HG03469 (cell line): ENCODE measurements at regions not wholly inside any gene's neighbourhood (a gene's known extent, or its start where the extent isn't known, plus 50 kb on each side); places are given as distances from the start of the nearest gene placed in this dataset.

Experiments used
- ATAC-seq: cut with Tn5 transposase; IDR thresholded peaks from one replicate; pipeline ENCODE4 v1.9.1; 2021; ENCODE audit warnings: mild to moderate bottlenecking, moderate library complexity, moderate number of reproducible peaks; ENCODE audit not compliant: unreplicated experiment

DNA sequence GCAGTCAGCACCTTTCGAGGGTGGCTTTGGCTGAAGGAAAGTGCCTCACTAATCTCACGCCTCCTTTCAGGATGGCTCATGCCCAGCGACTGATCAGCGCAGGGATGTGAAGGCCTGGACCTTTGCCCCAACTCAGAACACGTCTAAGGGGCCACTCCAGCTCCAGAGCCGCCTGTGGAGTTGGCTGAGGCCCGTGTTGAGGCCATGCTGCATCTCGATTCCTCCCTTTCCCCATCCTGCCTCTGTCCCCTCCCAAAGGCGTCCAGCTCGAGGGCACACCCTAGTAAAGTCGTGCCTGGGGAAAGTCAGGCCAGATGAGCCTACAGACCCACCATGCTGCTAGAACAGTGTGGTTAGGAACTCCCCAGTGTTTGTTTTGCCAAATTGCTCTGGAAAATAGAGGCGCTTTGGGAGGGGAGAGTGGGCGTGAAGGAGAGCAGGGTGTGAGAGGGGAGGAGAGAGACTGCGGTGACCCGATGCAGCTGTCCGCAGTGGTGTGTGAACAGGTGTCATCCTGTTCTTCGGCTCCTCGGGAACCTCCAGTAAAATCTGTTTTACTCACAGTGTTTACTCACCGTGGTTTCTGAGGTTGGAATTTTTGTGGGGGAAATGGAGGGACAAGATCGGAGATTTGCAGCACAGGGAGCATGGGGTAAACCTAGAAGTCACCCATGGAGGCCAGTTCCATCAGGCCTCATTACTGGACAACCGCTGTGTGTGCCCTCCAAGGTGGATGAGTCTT, 85.0 kb upstream of the PMEPA1 start:
- ATAC-seq: no peak

DNA sequence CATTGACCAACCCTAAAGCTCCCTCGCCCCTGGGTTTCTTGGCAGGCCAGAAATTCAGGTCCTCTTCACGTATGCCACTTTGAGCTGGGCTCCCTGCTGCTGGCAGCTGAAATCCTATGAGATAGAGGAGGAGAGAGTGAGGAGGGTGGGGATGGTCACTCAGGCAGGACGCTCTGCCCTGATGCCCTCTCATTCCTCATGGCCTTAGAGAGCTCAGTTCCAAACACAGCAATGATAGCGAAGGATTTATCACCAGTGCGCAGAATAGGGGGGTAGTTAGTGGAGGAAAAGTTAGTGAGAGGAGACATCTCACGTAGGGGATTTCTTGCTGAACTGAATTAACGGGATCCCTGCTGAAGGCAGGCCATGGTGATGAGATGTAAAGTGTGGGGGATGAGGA, 84.2 kb upstream of the PMEPA1 start:
- ATAC-seq: no peak

DNA sequence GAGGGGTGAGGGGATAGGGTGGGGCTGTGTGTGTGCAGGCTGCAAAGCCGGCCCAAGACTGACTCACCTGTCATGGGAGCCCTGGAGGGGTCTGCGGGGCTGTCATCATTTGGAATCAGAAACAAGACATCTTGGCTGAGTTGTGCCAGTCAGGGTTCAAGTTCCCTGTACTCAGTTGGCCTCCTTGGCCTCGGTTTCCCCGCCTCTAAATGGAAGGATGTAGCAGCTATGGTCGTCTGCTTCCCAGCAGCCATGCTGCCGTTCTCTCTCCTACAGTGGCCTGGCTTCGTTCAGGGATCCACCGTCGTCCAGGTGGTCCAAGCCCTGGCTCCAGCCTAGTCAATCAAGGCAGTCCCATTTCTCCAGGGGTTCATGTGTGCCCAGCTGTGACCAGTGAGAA, 83.6 kb upstream of the PMEPA1 start:
- ATAC-seq: no peak

DNA sequence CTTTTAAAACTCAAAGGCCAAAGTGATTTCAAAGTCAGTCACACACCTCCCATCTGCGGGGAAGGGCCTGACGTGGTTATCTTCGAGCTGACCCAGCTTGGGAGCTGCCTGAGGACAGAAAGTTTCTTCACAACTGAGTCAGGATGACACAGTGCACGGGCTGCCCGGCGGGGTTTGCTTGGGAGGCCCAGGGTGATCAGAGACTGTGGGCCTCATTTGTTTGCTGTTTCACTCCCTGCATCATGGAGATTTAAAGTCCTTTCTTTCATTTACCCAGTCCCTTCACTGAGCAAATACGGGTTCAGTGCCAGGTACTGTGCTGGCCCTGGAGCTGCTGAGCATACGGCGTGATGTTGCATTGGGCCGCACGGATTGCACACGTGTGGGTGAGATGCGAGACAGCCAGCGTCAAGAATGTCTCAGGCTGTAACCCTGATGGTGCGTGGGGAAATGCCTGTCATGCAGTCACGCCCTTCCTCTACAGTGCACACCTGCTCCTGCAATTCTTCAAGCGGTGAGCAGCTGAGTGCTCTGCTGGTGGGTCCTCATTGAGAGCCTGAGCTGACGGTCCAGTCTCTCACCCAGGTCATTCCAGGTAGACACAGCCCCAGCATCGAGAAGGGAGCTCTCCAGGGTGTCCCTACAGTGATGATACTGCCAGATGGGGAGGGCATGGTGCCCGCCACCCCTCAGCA, 82.7 kb upstream of the PMEPA1 start:
- ATAC-seq: no peak

DNA sequence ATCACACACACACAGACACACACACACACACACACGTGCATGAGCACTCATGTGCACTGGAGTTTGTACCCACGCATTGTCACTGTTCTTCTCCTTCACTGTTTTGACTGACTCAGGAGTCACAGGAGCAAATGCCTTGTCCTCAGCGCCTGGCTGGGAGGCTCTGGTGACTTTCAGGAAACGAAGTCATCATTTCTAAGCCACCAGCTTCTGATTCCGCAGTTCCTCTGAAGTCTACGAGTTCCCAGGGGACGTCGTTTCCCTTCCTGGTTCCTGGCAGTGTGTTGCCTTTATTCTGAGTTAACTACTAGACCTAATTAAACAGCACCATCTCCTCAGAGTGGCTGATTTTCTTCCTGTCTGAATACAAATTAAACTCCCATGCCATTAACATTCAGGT, 82.2 kb upstream of the PMEPA1 start:
- ATAC-seq: no peak

DNA sequence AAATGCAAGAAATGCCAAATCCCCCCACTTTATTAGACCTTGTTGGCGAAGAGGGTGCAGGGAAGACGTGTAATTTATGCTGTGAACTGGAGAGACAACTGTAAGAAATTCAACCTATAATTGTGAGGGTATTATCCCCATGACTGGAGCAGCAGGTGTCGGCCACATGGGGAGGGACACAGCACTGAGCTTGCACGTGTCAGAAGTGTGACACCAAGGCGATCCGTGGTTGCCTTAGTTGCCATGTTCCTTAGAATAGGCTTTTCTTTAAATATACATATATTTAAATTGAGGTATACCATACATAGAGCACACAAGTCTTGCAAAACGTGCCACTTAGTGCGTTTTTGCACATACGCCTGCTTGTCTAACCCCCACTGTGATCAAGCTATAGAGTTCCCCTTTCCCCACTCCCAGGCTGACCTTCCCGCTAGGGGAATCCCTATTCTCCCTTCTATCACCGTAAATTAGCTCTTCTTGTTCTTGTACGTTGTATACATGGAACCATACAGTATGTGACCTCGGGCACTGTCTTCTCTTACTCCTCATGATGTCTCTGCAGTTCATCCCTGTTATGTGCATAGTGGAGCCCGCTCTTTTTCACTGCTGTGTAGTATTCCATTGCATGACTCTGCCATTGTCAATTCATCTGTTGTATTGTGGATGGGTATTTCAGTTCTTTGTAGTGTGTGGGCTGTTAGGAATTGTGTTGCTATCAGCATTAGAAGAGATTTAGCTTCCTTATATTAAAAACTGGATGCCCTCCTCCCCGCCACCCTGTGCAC, 81.6 kb upstream of the PMEPA1 start:
- ATAC-seq: no peak

DNA sequence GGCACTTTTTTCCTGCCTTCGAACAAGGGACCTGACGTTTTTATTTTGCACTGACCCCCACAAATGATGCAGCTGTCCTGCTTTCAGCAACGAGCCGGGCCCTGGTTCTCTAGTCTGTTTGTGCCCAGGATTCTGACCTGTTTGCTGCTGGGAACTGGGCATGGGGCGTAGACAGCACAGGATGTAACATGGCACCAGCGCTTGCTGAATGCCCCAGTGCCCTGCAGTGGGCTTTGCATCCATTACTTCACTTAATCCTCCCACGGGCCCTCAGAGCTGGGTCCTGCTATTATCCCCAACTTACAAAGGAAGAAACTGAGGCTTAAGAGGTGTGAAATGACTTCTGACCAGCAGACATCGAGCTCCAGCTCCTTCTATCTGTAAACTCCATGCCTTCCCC, 80.4 kb upstream of the PMEPA1 start:
- no peak for ATAC-seq

DNA sequence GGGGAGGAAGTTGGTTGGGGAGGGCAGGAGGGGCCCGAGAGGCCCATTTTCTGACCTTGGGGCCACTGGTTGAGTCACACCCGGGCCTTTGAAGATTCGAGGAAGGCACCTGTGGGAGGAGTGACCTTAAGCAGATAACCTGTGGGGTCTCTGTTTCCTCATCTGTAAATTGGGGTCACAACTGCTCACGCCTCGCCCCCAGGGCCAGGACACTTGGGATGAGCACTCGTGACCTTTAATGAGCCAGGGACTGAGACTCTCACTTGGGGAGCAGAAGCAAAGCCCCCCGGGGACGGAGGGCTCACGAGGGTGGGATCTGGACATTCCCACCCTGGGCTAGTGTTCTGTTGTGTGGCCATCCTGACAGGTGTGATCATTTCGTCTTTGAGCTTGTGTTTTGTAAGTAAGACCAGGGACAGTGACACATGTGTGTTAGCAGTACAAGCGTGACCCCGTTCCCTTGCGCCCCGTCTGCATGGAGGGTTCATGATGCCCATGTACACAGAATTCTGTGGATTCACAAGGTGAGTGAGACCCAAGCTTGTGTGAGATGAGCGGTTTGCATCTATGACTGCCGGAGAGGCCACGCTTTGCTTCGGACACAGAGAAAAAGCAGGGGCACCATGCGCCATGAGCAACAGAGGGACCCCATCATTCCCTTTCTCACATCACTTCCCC, 79.3 kb upstream of the PMEPA1 start:
- no peak for ATAC-seq

DNA sequence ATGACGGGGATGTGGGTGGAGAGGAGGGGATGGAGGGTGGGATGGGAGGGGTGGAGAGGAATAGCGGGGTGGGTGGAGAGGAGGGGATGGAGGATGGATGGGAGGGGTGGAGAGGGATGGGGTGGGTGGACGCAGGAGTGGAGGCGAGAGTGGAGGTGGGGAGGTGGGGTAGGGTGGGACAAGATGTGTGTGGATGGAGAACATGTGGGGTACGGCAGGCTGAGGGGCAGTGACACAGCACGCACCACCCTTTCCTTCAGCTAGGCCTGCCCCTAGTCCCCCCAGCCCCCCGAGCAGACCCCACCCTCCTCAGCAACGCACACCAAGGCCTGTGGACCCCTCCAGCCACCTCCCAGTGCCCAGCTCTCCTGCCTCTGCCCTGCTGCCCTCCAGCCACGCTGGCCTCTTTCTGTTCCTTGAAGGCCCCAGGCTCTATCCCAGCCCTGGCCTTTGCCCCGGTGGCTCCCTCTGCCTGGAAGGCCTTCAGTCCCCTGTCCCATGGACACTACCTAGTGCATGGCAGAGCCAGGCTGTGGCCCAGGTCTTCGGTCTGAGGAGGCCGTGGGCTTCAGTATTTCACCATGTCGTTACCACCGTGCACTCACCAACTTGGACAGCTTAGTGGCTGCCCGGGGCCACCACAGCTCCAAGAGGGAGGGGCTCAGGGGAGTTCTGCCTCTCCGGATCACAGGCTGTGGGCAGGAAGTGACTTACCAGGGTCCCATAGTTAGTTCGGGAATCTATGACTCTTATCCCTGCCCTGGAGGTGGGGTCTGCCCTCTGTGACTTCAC, 78.4 kb upstream of the PMEPA1 start:
- ATAC-seq: no peak

DNA sequence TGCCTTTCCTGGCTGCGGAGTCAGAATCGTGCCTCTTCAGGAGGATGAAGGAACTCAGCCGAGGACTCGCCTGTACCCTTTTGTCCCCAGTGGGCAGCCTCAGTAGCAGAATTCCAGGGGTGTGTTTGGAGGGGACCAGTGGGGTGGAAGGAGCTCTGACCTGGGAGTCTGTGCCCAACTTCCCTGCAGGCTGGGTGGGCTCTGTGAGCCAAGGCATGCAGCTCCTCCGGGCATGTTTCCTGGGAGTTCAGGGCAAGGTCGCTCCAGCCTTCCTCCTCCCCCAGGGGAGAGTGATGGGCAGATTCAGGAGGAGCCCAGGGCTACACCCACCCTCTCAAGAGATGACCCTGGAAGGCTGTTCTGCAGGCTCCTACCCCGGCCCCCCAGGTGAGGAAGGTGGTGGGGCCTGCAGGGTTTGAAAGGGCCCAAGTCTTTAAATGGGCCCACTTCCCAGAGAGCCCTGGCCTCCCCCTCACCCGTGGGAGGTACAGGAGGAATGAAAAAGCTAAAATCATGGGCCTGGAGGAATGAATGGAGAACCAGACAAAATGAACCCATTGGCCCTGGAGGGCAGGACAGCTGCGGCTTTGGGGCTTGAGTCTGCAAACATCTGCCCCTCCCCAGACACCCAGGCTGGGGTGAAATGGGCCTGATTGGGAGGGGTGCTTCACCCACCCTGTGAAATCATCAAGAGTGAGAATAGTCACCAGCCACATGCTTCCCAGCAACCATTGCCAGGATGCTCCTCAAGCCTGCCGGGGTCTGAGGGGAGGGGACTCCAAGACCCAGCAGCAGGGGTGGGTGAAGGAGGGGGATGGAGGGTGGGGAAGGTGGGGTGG, 77.6 kb upstream of the PMEPA1 start:
- no peak for ATAC-seq

DNA sequence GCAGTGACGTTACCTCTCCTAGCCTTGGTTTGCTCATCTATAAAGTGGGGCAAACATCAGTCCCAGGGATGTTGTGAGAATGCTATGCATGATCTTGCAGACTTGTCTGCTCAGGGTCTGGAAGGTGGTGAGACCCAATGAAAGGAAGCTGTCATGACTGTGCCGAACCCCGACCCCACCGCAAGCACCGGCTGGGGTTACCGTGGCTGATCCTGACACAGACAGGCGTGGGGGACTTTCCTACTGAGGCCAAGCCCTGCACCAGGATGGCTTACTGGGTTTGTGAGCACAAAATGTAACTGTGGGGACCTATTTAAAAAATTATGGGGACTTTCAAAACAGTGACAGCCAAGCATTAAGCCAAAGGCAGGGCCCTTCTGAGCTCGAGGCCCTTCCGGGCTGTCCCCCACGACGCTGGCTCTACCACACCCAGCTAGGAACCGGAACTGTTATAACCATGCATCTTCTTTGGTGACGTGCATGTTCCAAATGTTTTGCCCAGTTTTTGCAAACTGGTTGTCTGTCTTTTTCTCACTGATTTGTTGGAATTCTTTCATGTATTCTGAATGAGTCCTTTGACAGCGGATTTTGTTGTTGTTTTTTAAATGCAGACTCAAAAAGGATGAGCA, 76.6 kb upstream of the PMEPA1 start:
- ATAC-seq: no peak

DNA sequence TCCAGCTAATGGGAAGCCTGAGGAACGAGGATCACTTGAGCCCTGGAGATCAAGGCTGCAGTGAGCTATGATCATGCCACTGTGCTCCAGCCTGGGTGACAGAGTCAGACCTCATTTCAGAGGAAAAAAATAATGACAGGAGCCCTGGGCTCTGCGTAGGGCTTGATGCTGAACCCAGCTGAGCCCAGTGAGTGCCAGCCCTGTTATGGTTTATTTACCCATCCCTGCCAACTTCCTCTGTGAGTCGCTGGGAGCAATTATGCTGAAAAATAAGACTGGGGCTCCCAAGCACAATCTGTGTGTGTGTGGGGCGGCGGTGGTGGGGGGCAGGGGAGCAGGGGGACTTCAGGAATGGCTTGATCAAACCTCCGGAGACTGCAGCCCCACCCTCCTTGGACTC, 75.9 kb upstream of the PMEPA1 start:
- ATAC-seq: no peak

DNA sequence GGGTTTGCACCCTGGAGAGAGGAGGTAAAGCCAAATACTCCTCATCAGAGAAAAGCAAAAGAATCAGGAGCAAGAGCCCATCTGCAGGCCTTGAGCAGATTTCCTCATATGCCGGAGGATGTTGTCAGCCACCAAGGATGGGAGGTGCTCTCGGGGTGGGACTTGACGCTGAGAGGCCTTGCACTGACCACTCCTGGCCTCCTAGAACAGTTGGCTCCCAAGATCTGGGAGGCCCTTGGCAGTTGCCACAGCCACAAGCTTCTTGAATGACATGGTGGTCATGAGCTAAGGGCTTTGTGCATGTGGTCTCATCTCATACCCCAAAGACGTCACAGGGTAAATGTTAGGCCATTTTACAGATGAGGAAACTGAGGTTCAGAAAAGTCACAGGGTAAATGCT, 75.2 kb upstream of the PMEPA1 start:
- ATAC-seq: no peak

DNA sequence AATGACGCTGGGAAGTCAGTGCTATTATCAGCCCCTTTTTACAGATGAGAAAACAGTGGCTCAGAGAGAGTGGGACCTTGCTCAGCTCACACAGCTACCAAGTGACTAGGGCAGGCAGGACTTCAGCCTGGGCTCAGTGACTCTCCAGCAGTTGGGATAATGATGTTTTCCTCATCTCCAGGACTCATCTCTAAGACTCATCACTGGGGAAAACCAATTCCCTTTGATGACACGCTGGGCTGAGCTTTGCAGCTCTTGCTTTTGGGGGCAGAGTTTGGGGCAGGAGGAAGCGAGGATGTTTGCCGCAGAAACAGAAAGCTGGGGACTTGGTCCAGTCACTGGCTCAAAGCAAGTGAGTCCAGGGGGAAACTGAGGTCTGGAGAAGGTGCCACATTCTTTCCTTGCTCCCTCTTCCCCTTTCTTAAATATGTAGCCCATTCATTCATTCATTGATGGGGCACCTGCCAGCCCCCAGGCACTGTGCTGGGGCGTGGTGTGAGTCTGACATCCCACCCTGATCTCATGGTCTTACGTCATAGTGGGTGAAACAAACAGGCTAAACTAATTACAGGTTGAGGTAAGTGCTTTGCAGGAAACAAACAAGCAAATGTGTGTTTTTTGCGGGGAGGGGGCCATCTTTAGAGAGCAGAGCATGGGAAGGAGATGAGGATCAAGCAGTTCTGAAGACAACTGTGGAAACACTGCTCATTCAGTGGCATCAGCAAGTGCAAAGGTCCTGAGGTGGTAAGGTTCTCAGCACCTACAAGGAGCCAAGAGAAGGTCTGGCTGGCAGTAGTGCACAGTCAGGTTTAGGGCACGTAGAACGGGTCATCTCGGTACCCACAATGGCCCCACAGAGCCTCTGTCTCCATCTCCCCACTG, 74.4 kb upstream of the PMEPA1 start:
- no peak for ATAC-seq

DNA sequence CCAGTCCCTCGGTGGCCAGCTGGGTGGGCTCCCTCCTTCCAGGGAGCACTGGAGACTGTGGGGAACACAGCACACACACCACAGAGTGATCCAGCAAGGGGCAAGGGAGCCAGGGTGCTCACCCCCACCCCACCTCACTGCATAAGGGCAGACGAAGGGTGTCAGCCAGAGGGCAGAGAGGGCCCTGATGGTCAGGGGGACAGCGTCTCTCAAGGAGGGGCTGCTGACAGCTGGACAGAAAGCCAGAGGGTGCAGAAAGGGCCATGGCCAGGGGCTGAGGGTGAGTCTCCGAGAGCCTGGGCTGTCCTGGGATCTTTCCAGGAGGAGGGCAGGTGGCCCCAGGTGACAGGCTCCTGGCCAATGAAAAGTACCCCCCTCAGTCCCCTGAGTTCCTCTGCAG, 73.4 kb upstream of the PMEPA1 start:
- ATAC-seq: no peak

DNA sequence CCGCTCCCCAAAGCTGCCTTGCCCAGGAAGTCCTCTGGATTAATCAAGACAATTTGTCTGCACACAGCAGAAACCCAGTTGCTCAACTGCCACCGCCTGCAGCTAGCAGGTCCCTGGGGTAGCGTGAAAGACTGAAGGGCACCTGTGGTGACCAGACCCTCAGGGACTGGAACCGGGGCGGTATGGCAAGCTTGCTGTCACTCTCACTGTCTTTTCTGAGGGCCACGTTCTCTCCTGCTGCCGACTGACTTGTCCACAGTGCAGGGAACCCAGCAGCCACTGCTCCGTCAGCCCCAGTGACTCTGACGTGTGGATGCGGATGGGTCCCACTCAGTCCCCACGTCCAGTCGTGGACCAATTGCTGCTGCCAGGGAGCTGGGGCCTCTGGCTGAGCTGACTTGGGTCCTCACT, 72.8 kb upstream of the PMEPA1 start:
- no peak for ATAC-seq

DNA sequence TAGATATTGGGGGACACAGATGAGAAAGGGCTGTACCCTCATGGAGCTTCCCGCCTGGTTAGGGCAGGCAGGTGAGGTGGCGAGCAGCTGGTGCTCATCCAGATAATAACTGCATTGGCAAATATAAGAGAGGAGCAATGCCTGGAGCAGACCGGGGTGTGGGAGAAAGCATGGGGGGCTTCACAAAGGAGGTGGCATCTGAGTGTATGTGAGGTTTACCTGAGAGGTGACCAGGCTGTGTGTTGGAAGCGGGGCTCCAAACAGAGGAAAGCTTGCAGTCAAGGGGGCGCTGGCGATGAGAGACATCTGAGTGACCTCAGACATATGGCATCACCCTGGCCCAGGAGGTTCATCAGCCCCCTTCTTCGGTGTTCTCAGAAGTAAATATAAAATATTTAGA, 72.1 kb upstream of the PMEPA1 start:
- ATAC-seq: no peak

DNA sequence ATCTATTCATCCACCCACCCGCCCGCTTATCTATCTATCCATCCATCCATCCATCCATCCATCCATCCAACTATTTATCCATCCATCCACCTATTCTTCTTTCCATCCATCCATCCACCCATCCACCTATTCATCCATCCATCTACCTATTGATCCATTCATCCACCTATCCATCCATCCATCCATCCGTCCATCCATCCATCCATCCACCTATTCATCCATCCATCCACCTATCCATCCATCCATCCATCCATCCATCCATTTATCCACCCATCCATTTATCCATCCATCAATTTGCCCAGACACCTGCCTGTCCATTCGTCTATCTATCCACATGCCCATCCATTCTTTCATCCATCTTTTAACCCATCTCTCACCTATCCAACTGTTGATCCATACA, 71.1 kb upstream of the PMEPA1 start:
- no peak for ATAC-seq
